ENCODE measurements at regions not wholly inside any gene's neighbourhood (a gene's known extent, or its start where the extent isn't known, plus 50 kb on each side); places are given as distances from the start of the nearest gene placed in this dataset.

DNA sequence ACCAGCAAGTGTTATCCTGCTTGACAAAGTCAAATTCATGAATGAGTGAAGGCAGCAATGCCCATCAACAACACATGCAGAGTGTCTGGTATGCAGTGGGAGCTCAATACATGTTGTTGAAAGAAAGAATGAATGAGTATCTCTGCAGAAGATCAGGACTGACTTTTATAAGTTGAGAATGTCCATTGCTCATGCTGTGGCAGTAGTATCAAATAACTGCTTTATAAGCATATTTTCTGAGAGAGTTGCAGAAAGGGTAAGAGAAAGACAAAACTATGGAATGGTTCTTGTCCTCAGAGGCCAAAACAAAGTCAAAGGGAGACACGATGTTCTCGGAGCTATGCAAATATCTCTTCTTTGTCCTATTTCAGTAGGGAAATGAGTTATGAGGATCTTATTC lies 288.7 kb downstream of the LMX1A start:
- TF ChIP-seq, protein P1, sequence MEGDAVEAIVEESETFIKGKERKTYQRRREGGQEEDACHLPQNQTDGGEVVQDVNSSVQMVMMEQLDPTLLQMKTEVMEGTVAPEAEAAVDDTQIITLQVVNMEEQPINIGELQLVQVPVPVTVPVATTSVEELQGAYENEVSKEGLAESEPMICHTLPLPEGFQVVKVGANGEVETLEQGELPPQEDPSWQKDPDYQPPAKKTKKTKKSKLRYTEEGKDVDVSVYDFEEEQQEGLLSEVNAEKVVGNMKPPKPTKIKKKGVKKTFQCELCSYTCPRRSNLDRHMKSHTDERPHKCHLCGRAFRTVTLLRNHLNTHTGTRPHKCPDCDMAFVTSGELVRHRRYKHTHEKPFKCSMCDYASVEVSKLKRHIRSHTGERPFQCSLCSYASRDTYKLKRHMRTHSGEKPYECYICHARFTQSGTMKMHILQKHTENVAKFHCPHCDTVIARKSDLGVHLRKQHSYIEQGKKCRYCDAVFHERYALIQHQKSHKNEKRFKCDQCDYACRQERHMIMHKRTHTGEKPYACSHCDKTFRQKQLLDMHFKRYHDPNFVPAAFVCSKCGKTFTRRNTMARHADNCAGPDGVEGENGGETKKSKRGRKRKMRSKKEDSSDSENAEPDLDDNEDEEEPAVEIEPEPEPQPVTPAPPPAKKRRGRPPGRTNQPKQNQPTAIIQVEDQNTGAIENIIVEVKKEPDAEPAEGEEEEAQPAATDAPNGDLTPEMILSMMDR (conservative IDR thresholded peaks at IDR 0.05 in 1 of 2, IDR thresholded peaks at IDR 0.05 in 1 of 2; ENCODE audit: extremely low read depth in 1 of 2, insufficient read depth in 1 of 2, low read depth in 1 of 2, low read length in 2 of 2) = no peak
- no peak for TF ChIP-seq EZH2 (IDR thresholded peaks at IDR 0.05; ENCODE audit: borderline replicate concordance, low read length)

All from mammary epithelial cell (primary cell).